ENCODE measurements at regions not wholly inside any gene's neighbourhood (a gene's known extent, or its start where the extent isn't known, plus 50 kb on each side); places are given as distances from the start of the nearest gene placed in this dataset.

- H3K4me3 ChIP-seq (replicated peaks in 1 of 2; ENCODE audit: low read depth in 1 of 2, low read length in 2 of 2), result no peak overlapping the region
- no peaks in the 10 kb centered on the region for H4K20me1 ChIP-seq (ENCODE audit: insufficient read depth)
- DNase-seq (ENCODE audit: low read depth, low spot score), result no peak
- no peaks in the 10 kb centered on the region for H3K27me3 ChIP-seq (ENCODE audit: insufficient read depth, low read length)
- no peak overlapping the region for H3K4me2 ChIP-seq (ENCODE audit: low read length)
- no peak overlapping the region for H2AFZ ChIP-seq (ENCODE audit: low read depth, low read length, poor library complexity, severe bottlenecking)
- no peak overlapping the region for H3K27ac ChIP-seq (ENCODE audit: low read depth, low read length)
- H3K79me2 ChIP-seq (ENCODE audit: insufficient read depth, low read length), result no peaks in the 10 kb centered on the region
- H3K9me3 ChIP-seq (ENCODE audit: control insufficient read depth in 1 of 2, insufficient read depth in 1 of 2, low read depth in 1 of 2, low read length in 2 of 2), result no peaks in the 10 kb centered on the region
- H3K9ac ChIP-seq (ENCODE audit: low read length), result no peak overlapping the region
- H3K4me1 ChIP-seq (ENCODE audit: control insufficient read depth in 1 of 2, insufficient read depth in 2 of 2, low read length in 2 of 2), result no peaks in the 10 kb centered on the region
- no TSS peak for BruUV-seq (replicated peaks)
- H3K36me3 ChIP-seq (ENCODE audit: control insufficient read depth in 1 of 2, insufficient read depth in 2 of 2, low read length in 2 of 2), result no peaks in the 10 kb centered on the region
- TF ChIP-seq EZH2 (IDR thresholded peaks at IDR 0.05) (no peak), EGR1 (IDR thresholded peaks at IDR 0.05; ENCODE audit: low read depth) (no peak), REST (IDR thresholded peaks at IDR 0.05; ENCODE audit: low read depth) (no peak), SIN3A (IDR thresholded peaks at IDR 0.05; ENCODE audit: low read depth) (no peak), MAX (IDR thresholded peaks at IDR 0.05) (no peak), ZBTB33 (IDR thresholded peaks at IDR 0.05; ENCODE audit: extremely low read depth, insufficient replicate concordance, low read length) (no peak), CBX3 (IDR thresholded peaks at IDR 0.05; ENCODE audit: low read depth) (no peak), TCF7L2 (IDR thresholded peaks at IDR 0.05; ENCODE audit: borderline replicate concordance, extremely low read depth, insufficient read depth, insufficient read length) (no peak), POLR2AphosphoS5 (IDR thresholded peaks at IDR 0.05; ENCODE audit: low read depth, low read length) (no peak), CEBPB (IDR thresholded peaks at IDR 0.05; ENCODE audit: low read depth) (no peak), EZH2phosphoT487 (IDR thresholded peaks at IDR 0.05; ENCODE audit: borderline replicate concordance) (no peak), ZFX (IDR thresholded peaks at IDR 0.05) (no peak), POLR2A (IDR thresholded peaks at IDR 0.05; ENCODE audit: borderline replicate concordance, extremely low read depth, insufficient read depth, insufficient read length) (no peak), RAD21 (IDR thresholded peaks at IDR 0.05; ENCODE audit: low read depth) (no peak)
- RAD21 ChIA-PET (ENCODE audit: low non-redundant PET in 1 of 2, low total read pairs in 2 of 2, uncharacterized antibody in 2 of 2, unreplicated experiment in 2 of 2), result no interaction called here
- no peak for ATAC-seq
- CTCF ChIA-PET, result no interaction called here
- POLR2A ChIA-PET, result no interaction called here
- H3K9me2 ChIP-seq (ENCODE audit: insufficient read depth), result no peaks in the 10 kb centered on the region
- intact Hi-C loops (cut with micrococcal nuclease), result no loop called here
Observed at GRCh38 chr2:163849756-163850435, 114.1 kb upstream of the FIGN start.
